ENCODE measurements at regions not wholly inside any gene's neighbourhood (a gene's known extent, or its start where the extent isn't known, plus 50 kb on each side); places are given as distances from the start of the nearest gene placed in this dataset.

DNA sequence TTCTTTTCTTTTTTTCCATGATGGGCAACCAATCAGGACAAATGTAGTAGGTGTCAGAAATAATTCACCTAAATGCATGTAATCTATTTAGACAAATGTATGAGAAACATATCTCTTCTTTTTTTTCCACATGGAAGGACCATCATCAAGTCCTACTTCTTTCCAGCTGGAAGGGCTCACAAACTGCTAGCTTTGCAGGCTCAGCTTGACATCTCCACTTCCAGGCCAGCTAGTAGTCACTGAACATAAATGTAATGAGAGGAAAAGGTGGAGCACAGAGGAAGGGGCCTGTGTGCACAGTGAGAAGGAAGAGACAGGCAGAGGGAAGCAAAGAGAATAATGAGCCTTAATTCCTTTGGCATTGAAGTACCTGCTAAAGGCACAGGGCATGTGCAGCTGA lies 504.9 kb downstream of the MCTP2 start (continued):
- TF ChIP-seq, protein P1, sequence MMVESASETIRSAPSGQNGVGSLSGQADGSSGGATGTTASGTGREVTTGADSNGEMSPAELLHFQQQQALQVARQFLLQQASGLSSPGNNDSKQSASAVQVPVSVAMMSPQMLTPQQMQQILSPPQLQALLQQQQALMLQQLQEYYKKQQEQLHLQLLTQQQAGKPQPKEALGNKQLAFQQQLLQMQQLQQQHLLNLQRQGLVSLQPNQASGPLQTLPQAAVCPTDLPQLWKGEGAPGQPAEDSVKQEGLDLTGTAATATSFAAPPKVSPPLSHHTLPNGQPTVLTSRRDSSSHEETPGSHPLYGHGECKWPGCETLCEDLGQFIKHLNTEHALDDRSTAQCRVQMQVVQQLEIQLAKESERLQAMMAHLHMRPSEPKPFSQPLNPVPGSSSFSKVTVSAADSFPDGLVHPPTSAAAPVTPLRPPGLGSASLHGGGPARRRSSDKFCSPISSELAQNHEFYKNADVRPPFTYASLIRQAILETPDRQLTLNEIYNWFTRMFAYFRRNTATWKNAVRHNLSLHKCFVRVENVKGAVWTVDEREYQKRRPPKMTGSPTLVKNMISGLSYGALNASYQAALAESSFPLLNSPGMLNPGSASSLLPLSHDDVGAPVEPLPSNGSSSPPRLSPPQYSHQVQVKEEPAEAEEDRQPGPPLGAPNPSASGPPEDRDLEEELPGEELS (CRISPR knock-in tag; IDR thresholded peaks at IDR 0.05): no peak
- no peak for TF ChIP-seq ELF4 (CRISPR knock-in tag; IDR thresholded peaks at IDR 0.05; ENCODE audit: low read depth)
- TF ChIP-seq KAT7 (CRISPR knock-in tag; IDR thresholded peaks at IDR 0.05; ENCODE audit: borderline replicate concordance): no peak
- TF ChIP-seq, protein P2, sequence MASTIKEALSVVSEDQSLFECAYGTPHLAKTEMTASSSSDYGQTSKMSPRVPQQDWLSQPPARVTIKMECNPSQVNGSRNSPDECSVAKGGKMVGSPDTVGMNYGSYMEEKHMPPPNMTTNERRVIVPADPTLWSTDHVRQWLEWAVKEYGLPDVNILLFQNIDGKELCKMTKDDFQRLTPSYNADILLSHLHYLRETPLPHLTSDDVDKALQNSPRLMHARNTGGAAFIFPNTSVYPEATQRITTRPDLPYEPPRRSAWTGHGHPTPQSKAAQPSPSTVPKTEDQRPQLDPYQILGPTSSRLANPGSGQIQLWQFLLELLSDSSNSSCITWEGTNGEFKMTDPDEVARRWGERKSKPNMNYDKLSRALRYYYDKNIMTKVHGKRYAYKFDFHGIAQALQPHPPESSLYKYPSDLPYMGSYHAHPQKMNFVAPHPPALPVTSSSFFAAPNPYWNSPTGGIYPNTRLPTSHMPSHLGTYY (CRISPR knock-in tag; IDR thresholded peaks at IDR 0.05): no peak
- no peak for TF ChIP-seq ZNF423 (CRISPR knock-in tag; IDR thresholded peaks at IDR 0.05)
- TF ChIP-seq, protein P3, sequence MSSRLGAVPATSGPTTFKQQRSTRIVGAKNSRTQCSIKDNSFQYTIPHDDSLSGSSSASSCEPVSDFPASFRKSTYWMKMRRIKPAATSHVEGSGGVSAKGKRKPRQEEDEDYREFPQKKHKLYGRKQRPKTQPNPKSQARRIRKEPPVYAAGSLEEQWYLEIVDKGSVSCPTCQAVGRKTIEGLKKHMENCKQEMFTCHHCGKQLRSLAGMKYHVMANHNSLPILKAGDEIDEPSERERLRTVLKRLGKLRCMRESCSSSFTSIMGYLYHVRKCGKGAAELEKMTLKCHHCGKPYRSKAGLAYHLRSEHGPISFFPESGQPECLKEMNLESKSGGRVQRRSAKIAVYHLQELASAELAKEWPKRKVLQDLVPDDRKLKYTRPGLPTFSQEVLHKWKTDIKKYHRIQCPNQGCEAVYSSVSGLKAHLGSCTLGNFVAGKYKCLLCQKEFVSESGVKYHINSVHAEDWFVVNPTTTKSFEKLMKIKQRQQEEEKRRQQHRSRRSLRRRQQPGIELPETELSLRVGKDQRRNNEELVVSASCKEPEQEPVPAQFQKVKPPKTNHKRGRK (CRISPR knock-in tag; IDR thresholded peaks at IDR 0.05; ENCODE audit: borderline replicate concordance): no peak
- no peak for TF ChIP-seq FOXK1 (CRISPR knock-in tag; IDR thresholded peaks at IDR 0.05)

DNA sequence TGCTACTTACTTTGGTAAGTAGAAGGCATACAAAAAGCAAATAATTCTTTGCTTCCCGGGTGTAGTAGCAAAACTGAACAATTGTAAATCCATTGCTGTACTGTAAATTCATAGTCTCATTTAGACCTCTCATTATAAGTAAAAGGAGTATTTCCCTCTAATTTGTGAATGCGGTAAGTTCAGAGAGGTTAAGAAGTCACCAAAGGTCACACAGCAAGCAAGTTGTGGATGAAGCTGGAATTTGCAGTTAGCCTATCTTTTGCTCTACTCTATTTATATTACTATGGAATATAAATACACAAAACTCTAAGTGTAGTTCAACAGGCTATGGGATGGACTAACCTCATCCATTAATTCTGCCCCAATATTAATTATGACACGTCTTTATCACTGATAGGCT lies 508.3 kb downstream of the MCTP2 start:
- peaks cover 21% of the 10 kb centered on the region for H3K4me1 Mint-ChIP-seq
- H3K36me3 Mint-ChIP-seq: no peaks in the 10 kb centered on the region
- H3K9me3 Mint-ChIP-seq: peaks cover 6% of the 10 kb centered on the region
- no peak for DNase-seq (ENCODE audit: low spot score)
- no peak overlapping the region for H3K4me3 Mint-ChIP-seq
- H3K27ac Mint-ChIP-seq: no peak overlapping the region
- ChIA-PET CTCF (no interaction called here), POLR2A (no interaction called here)
- ATAC-seq: no peak
- no peaks in the 10 kb centered on the region for H3K27me3 Mint-ChIP-seq (ENCODE audit: low read depth)
- TF ChIP-seq SOX15 (CRISPR knock-in tag; IDR thresholded peaks at IDR 0.05) (no peak), ZNF317 (CRISPR knock-in tag; IDR thresholded peaks at IDR 0.05; ENCODE audit: borderline replicate concordance, low read depth) (no peak), MYBL2 (CRISPR knock-in tag; IDR thresholded peaks at IDR 0.05) (no peak), ZBTB21 (CRISPR knock-in tag; IDR thresholded peaks at IDR 0.05; ENCODE audit: borderline replicate concordance) (no peak)
- TF ChIP-seq, protein P4, sequence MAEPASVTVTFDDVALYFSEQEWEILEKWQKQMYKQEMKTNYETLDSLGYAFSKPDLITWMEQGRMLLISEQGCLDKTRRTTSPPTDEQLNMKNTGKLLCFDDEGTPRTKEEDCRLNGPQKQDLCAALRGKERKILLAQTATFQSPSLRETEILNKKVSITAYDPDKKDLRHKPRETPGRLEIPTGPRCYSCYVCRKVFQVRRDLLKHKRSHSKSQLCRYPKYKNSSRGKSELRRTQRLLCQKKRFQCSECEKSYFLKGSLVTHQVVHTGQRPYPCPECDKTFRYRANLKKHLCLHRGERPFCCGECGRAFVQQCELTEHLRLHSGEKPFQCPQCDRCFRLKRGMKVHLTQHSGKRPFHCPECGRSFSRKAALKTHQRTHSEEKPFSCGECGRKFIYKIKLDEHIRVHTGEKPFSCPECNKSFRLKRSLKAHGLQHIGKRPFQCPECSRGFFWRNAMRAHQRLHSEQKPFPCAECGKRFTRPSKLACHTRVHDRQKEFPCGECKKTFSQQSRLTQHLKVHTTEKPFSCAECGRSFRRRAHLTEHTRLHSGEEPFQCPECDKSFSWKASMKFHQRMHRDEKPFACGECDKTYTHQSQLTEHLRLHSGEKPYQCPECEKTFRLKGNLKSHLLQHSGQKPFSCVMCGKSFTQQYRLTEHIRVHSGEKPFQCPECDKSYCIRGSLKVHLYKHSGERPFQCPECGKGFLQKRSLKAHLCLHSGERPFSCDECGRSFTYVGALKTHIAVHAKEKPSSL (CRISPR knock-in tag; conservative IDR thresholded peaks at IDR 0.05): no peak

DNA sequence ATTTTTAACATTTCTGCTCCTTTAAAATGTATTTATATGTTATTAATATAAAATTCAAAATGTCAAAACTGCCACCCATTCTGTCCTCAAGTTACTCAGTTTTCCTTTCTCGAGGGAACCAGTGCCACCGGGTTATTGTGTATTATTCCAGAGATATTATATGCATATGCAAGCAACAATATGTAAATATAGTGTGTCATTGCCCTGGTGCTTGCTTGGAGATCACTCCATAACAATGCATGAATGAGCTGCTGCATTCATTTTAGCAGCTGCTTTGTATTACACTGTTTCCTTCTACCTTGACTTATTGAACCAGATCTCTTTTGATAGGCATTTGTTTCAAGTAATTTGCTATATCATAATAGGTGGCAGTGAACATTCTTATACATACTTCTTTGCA lies 509.1 kb downstream of the MCTP2 start:
- Mint-ChIP-seq H3K4me3 (no peak overlapping the region), H3K4me1 (peaks cover 25% of the 10 kb centered on the region), H3K36me3 (no peaks in the 10 kb centered on the region), H3K9me3 (peaks cover 6% of the 10 kb centered on the region), H3K27me3 (ENCODE audit: low read depth) (no peaks in the 10 kb centered on the region), H3K27ac (no peak overlapping the region)
- DNase-seq (ENCODE audit: low spot score): no peak
- ChIA-PET CTCF (no interaction called here), POLR2A (no interaction called here)
- no peak for ATAC-seq
- TF ChIP-seq FOXJ3 (CRISPR knock-in tag; IDR thresholded peaks at IDR 0.05; ENCODE audit: borderline replicate concordance) (no peak), GTF2I (CRISPR knock-in tag; conservative IDR thresholded peaks at IDR 0.05) (no peak), NR2C2 (CRISPR knock-in tag; IDR thresholded peaks at IDR 0.05) (no peak)
- TF ChIP-seq, protein P5, sequence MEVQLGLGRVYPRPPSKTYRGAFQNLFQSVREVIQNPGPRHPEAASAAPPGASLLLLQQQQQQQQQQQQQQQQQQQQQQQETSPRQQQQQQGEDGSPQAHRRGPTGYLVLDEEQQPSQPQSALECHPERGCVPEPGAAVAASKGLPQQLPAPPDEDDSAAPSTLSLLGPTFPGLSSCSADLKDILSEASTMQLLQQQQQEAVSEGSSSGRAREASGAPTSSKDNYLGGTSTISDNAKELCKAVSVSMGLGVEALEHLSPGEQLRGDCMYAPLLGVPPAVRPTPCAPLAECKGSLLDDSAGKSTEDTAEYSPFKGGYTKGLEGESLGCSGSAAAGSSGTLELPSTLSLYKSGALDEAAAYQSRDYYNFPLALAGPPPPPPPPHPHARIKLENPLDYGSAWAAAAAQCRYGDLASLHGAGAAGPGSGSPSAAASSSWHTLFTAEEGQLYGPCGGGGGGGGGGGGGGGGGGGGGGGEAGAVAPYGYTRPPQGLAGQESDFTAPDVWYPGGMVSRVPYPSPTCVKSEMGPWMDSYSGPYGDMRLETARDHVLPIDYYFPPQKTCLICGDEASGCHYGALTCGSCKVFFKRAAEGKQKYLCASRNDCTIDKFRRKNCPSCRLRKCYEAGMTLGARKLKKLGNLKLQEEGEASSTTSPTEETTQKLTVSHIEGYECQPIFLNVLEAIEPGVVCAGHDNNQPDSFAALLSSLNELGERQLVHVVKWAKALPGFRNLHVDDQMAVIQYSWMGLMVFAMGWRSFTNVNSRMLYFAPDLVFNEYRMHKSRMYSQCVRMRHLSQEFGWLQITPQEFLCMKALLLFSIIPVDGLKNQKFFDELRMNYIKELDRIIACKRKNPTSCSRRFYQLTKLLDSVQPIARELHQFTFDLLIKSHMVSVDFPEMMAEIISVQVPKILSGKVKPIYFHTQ (CRISPR knock-in tag; IDR thresholded peaks at IDR 0.05): no peak
- TF ChIP-seq, protein P3 (CRISPR knock-in tag; IDR thresholded peaks at IDR 0.05; ENCODE audit: borderline replicate concordance): no peak
